SU-DHL-6 (cell line): ENCODE measurements at regions not wholly inside any gene's neighbourhood (a gene's known extent, or its start where the extent isn't known, plus 50 kb on each side); places are given as distances from the start of the nearest gene placed in this dataset.
"Not testable (repeated sequence)": the region's sequence is repeated elsewhere in the genome, so short reads cannot be mapped to it uniquely, and the experiment has no call there.

Experiments
- EZH2phosphoT487 ChIP-seq: fragments of 200-600 bp; sonication (generic), shearing (Covaris generic); conservative IDR thresholded peaks from 2 replicates; pipeline ENCODE4 v1.6.1; 2018; ENCODE audit warnings: mild to moderate bottlenecking, antibody characterized with exemption, low read length, moderate library complexity, mixed read lengths
- TF ChIP-seq, protein P1 (sequence below): fragments of 200-600 bp; sonication (generic); IDR thresholded peaks from one replicate; pipeline ENCODE4 v1.5.1; 2017; ENCODE audit warnings: antibody characterized with exemption, mild to moderate bottlenecking, low read length, moderate library complexity; ENCODE audit not compliant: insufficient read depth, poor library complexity, severe bottlenecking

DNA sequence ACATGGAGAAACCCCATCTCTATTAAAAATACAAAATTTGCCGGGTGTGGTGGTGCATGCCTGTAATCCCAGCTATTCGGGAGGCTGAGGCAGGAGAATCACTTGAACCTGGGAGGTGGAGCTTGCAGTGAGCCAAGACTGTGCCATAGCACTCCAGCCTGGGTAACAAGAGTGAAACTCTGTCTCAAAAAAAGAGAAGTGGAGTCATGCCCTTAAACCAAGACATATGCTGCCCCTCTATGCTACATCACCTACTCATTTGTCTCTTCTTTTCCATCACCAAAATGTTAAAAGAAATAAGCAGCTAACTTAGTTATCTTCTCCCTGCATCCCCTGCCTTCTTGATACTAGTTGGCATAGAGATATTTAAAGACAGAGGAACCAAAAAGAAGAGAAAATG lies 63.4 kb upstream of the RBPJ start:
- TF ChIP-seq, protein P1, sequence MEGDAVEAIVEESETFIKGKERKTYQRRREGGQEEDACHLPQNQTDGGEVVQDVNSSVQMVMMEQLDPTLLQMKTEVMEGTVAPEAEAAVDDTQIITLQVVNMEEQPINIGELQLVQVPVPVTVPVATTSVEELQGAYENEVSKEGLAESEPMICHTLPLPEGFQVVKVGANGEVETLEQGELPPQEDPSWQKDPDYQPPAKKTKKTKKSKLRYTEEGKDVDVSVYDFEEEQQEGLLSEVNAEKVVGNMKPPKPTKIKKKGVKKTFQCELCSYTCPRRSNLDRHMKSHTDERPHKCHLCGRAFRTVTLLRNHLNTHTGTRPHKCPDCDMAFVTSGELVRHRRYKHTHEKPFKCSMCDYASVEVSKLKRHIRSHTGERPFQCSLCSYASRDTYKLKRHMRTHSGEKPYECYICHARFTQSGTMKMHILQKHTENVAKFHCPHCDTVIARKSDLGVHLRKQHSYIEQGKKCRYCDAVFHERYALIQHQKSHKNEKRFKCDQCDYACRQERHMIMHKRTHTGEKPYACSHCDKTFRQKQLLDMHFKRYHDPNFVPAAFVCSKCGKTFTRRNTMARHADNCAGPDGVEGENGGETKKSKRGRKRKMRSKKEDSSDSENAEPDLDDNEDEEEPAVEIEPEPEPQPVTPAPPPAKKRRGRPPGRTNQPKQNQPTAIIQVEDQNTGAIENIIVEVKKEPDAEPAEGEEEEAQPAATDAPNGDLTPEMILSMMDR, result not testable (repeated sequence)
- TF ChIP-seq EZH2phosphoT487, result not testable (repeated sequence)
